Colonic mucosa (tissue), 4 donors: ENCODE measurements at regions not wholly inside any gene's neighbourhood (a gene's known extent, or its start where the extent isn't known, plus 50 kb on each side); places are given as distances from the start of the nearest gene placed in this dataset.

ENCODE experiments used
- DNase-seq: peaks from one replicate; pipeline ENCODE4 v3.0.0-alpha.2; 2020
- H3K27ac ChIP-seq: fragments of 200-600 bp; one replicate; pipeline ENCODE4 v1.8.0; 2021
- H3K27me3 ChIP-seq: fragments of 200-600 bp; one replicate; pipeline ENCODE4 v1.8.0; 2021
- H3K36me3 ChIP-seq: fragments of 200-600 bp; one replicate; pipeline ENCODE4 v1.8.0; 2021
- H3K4me1 ChIP-seq: fragments of 200-600 bp; one replicate; pipeline ENCODE4 v1.8.0; 2021; ENCODE audit warnings: mild to moderate bottlenecking
- H3K4me3 ChIP-seq: fragments of 200-600 bp; one replicate; pipeline ENCODE4 v1.8.0; 2021
- H3K9ac ChIP-seq, 2 donors: one replicate each; pipeline ENCODE4 v1.7.0; 2013; ENCODE audit warnings: control low read depth in 2 of 2, low read depth in 2 of 2, low read length in 2 of 2
- H3K9me3 ChIP-seq: fragments of 200-600 bp; one replicate; pipeline ENCODE4 v1.8.0; 2021
- intact Hi-C: fragments of 100-400 bp; cut with DNase I; formaldehyde crosslinking; loops from one replicate; pipeline ENCODE4 v1.14.1; 2022
- TF ChIP-seq, protein P1 (sequence below): fragments of 200-600 bp; IDR thresholded peaks from one replicate; pipeline ENCODE4 v1.8.0; 2022; ENCODE audit warnings: antibody characterized with exemption, mild to moderate bottlenecking
- donor health status: healthy.
- donor health status: DM: no; HTN: no; CAD: no.
- donor health status: DM: no; HTN: no; CAD: no.

DNA sequence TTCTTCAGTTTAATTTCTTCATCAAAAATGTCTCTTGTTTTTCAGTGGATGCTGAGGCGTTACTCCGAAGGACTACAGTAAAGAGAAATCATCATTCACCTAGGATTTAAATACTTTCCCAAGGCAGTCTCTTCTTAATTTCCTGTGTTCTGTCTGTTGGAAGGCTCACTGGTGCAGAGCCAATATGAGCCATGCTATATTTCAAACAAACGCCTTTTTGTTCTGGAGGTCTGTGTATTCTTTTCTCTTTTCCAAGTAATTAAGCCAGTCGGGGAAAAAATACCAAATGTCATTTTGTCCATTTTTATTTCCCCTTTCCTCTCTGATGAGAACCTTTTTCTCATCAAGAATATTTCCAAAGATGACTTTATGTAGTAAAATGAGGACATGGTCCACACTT lies 206.5 kb downstream of the RWDD3 start:
- Histone ChIP-seq H3K36me3 (no peaks in the 10 kb centered on the region), H3K27me3 (no peaks in the 10 kb centered on the region), H3K9ac (no peak overlapping the region), H3K27ac (no peak overlapping the region), H3K9me3 (no peaks in the 10 kb centered on the region), H3K4me1 (no peaks in the 10 kb centered on the region), H3K4me3 (no peak overlapping the region)
- no peak for DNase-seq
- TF ChIP-seq, protein P1, sequence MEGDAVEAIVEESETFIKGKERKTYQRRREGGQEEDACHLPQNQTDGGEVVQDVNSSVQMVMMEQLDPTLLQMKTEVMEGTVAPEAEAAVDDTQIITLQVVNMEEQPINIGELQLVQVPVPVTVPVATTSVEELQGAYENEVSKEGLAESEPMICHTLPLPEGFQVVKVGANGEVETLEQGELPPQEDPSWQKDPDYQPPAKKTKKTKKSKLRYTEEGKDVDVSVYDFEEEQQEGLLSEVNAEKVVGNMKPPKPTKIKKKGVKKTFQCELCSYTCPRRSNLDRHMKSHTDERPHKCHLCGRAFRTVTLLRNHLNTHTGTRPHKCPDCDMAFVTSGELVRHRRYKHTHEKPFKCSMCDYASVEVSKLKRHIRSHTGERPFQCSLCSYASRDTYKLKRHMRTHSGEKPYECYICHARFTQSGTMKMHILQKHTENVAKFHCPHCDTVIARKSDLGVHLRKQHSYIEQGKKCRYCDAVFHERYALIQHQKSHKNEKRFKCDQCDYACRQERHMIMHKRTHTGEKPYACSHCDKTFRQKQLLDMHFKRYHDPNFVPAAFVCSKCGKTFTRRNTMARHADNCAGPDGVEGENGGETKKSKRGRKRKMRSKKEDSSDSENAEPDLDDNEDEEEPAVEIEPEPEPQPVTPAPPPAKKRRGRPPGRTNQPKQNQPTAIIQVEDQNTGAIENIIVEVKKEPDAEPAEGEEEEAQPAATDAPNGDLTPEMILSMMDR = no peak
- intact Hi-C loops = no loop called here

DNA sequence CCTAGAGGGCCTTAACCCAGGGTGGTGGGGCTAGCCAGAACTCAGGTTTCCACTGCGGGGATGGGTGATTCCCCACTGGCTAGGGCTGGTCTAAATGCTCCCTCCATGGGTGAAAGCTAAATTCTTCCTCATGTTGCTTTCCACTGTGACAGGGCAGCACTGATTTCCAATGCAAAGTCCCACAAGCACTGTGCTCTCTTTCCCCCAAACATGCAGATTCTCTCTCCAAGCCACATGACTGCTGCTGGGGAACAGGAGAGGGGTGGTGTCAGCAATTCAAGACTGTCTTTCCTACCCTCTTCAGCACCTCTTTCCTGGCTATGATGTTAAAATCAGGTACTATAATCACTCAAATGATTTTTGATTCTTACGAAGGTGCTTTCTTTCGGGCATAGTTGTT lies 215.5 kb downstream of the RWDD3 start:
- Histone ChIP-seq H3K4me1 (no peaks in the 10 kb centered on the region), H3K9ac (no peak overlapping the region), H3K27me3 (no peaks in the 10 kb centered on the region), H3K27ac (no peak overlapping the region), H3K36me3 (no peaks in the 10 kb centered on the region), H3K4me3 (no peak overlapping the region), H3K9me3 (no peaks in the 10 kb centered on the region)
- no peak for DNase-seq
- intact Hi-C loops = no loop called here
- TF ChIP-seq, protein P1 = no peak

DNA sequence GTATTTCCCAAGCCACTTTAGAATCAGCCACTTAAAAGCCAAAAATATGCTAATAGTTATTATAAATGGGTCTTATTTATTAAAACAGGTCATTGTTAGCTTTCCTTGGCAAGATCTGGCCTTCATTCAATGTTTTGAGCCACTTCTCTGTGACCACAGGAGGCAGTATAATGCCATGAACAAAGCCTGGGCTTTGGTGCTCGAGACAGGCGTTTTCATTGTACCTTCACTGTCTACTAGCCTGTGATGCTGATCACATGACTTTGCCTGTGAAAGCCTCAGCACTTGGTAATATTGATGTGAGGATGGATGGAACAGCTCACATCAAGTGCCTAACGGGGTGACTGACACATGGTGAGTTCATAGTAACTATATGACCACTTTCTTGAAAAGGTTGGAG lies 217.0 kb downstream of the RWDD3 start:
- Histone ChIP-seq H3K4me3 (no peak overlapping the region), H3K9me3 (no peaks in the 10 kb centered on the region), H3K27me3 (no peaks in the 10 kb centered on the region), H3K9ac (no peak overlapping the region), H3K4me1 (no peaks in the 10 kb centered on the region), H3K36me3 (no peaks in the 10 kb centered on the region), H3K27ac (no peak overlapping the region)
- no peak for DNase-seq
- TF ChIP-seq, protein P1 = no peak
- intact Hi-C loops = no loop called here

DNA sequence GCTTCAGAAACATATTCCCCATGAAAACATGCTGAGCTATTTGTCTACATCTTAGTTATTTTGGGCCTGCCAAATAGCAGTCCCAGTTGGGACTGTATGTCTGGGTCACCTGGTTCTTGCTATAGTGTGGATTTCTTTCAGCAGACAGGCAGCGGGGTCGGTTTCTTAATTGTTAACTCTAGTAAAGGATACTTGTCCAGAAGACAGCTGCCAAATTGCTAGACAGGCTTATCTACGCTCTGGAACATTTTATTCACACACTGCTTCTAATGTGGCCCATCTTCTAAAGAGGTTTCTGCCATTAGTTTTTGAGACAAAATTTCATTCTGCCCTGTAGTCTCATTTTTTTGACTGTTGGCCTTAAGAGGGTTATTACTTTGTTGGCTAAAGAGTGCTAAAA lies 217.9 kb downstream of the RWDD3 start:
- Histone ChIP-seq H3K9ac (no peak overlapping the region), H3K9me3 (no peaks in the 10 kb centered on the region), H3K27ac (no peak overlapping the region), H3K27me3 (no peaks in the 10 kb centered on the region), H3K36me3 (no peaks in the 10 kb centered on the region), H3K4me1 (no peaks in the 10 kb centered on the region), H3K4me3 (no peak overlapping the region)
- DNase-seq = no peak
- TF ChIP-seq, protein P1 = no peak
- intact Hi-C loops = no loop called here

DNA sequence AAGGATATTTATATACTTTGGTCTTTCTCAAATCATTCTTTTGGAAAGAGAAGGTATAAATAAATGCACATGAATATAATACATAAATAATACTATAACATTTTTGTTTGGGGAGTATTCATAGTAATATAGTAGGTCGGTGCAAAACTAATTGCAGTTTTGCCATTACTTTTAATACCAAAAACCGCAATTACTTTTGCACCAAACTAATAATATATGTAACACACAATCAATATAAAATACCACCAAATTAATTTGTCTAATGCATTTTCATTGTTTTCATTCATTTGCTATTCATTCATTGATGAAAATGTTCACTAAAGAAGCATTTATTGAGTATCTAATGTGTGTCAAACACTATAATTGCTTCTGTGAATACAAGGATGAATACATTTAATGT lies 219.0 kb downstream of the RWDD3 start:
- H3K4me3 ChIP-seq = no peak overlapping the region
- no peak overlapping the region for H3K9ac ChIP-seq
- no peaks in the 10 kb centered on the region for H3K27me3 ChIP-seq
- intact Hi-C loops = no loop called here
- H3K4me1 ChIP-seq = no peaks in the 10 kb centered on the region
- H3K36me3 ChIP-seq = no peaks in the 10 kb centered on the region
- no peak overlapping the region for H3K27ac ChIP-seq
- TF ChIP-seq, protein P1 = no peak
- no peak for DNase-seq
- H3K9me3 ChIP-seq = no peaks in the 10 kb centered on the region

DNA sequence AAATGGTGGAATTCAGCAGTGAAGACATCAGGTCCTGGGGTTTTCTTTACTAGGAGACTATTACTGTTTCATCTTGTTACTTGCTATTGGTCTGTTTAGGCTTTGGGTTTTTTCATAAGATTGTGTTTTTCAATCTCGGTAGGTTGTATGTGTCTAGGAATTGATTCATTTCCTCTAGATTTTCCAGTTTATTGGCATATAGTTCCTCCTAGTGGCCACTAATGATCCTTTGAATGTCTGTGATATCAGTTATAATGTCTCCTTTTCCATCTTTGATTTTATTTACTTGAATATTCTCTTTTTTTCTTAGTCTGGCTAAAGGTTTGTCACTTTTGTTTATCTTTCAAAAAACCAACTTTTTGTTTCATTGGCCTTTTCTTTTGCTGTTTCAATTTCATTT lies 233.0 kb downstream of the RWDD3 start:
- DNase-seq = no peak
- no peaks in the 10 kb centered on the region for H3K36me3 ChIP-seq
- intact Hi-C loops = no loop called here
- TF ChIP-seq, protein P1 = no peak
- no peaks in the 10 kb centered on the region for H3K4me1 ChIP-seq
- H3K27me3 ChIP-seq = no peaks in the 10 kb centered on the region
- no peaks in the 10 kb centered on the region for H3K9me3 ChIP-seq
- H3K4me3 ChIP-seq = no peak overlapping the region
- no peak overlapping the region for H3K27ac ChIP-seq
- H3K9ac ChIP-seq = no peak overlapping the region
